HEK293 (cell line): ENCODE measurements at regions not wholly inside any gene's neighbourhood (a gene's known extent, or its start where the extent isn't known, plus 50 kb on each side); places are given as distances from the start of the nearest gene placed in this dataset.

Experiments used
- CTCF ChIA-PET: fragments of 350-600 bp; formaldehyde crosslinking; extraction: SDS; loops from one replicate; lab custom pipeline; 2021; ENCODE audit warnings: antibody characterized with exemption; lab: Yijun Ruan, JAX
- POLR2A ChIA-PET: fragments of 300-600 bp; formaldehyde crosslinking; extraction: SDS; loops from one replicate; lab custom pipeline; 2020; ENCODE audit warnings: antibody characterized with exemption, inconsistent platforms; lab: Yijun Ruan, JAX
- H3K27ac ChIP-seq: fragments of 200-500 bp; sonication (Bioruptor generic); 2 replicates; pipeline ENCODE4 v1.5.1; 2014; ENCODE audit warnings: low read depth, low read length, control low read depth, inconsistent platforms; ENCODE audit errors: extremely low read depth
- H3K36me3 ChIP-seq, 2 experiments: fragments of 200-500 bp in 1 of 2; sonication (Bioruptor generic) in 1 of 2; 1 replicate in 1 of 2; 2 replicates in 1 of 2; pipeline ENCODE4 v1.5.1; 2014 to 2017; ENCODE audit warnings: inconsistent platforms in 2 of 2, low read length in 2 of 2; ENCODE audit not compliant: control insufficient read depth in 2 of 2, insufficient read depth in 1 of 2
- H3K4me1 ChIP-seq: fragments of 200-500 bp; sonication (Bioruptor generic); 2 replicates; pipeline ENCODE4 v1.5.1; 2014; ENCODE audit warnings: mild to moderate bottlenecking, low read length, inconsistent platforms; ENCODE audit not compliant: control insufficient read depth, insufficient read depth
- H3K4me3 ChIP-seq: 2 replicates; pipeline ENCODE4 v1.5.1; 2011; ENCODE audit warnings: low read depth, mild to moderate bottlenecking, control low read depth, low read length, moderate library complexity
- H3K9me3 ChIP-seq: fragments of 200-500 bp; sonication (Bioruptor generic); 2 replicates; pipeline ENCODE4 v1.5.1; 2014; ENCODE audit warnings: low read depth, low read length, inconsistent platforms; ENCODE audit not compliant: control insufficient read depth, insufficient read depth
- CTCF ChIP-seq: fragments of 450-650 bp; formaldehyde crosslinking; IDR thresholded peaks from 2 replicates; pipeline ENCODE4 v1.5.1; 2016; ENCODE audit warnings: missing biosample characterization, missing genetic modification characterization
- GLIS1 ChIP-seq: fragments of 450-650 bp; formaldehyde crosslinking; IDR thresholded peaks from 2 replicates; pipeline ENCODE4 v1.5.1; 2016; ENCODE audit warnings: missing biosample characterization, missing genetic modification characterization
- GLIS2 ChIP-seq: fragments of 450-650 bp; formaldehyde crosslinking; IDR thresholded peaks from 2 replicates; pipeline ENCODE4 v1.5.1; 2016; ENCODE audit warnings: missing biosample characterization, missing genetic modification characterization
- KLF9 ChIP-seq: fragments of 450-650 bp; formaldehyde crosslinking; IDR thresholded peaks from 2 replicates; pipeline ENCODE4 v1.5.1; 2016; ENCODE audit warnings: missing biosample characterization, missing genetic modification characterization, low read depth
- PATZ1 ChIP-seq: fragments of 450-650 bp; formaldehyde crosslinking; IDR thresholded peaks from 2 replicates; pipeline ENCODE4 v1.5.1; 2016; ENCODE audit warnings: missing biosample characterization, missing genetic modification characterization
- PRDM1 ChIP-seq: fragments of 450-650 bp; formaldehyde crosslinking; IDR thresholded peaks from 2 replicates; pipeline ENCODE4; 2016; ENCODE audit warnings: missing biosample characterization, missing genetic modification characterization
- RBAK ChIP-seq: fragments of 450-650 bp; formaldehyde crosslinking; IDR thresholded peaks from 2 replicates; pipeline ENCODE4 v1.5.1; 2016; ENCODE audit warnings: missing biosample characterization, missing genetic modification characterization
- SP3 ChIP-seq: fragments of 450-650 bp; formaldehyde crosslinking; IDR thresholded peaks from 2 replicates; pipeline ENCODE4 v1.5.1; 2016; ENCODE audit warnings: missing biosample characterization, missing genetic modification characterization
- ZBTB20 ChIP-seq: fragments of 450-650 bp; formaldehyde crosslinking; IDR thresholded peaks from 2 replicates; pipeline ENCODE4 v1.5.1; 2016; ENCODE audit warnings: missing biosample characterization, missing genetic modification characterization
- ZBTB21 ChIP-seq: fragments of 450-650 bp; formaldehyde crosslinking; IDR thresholded peaks from 2 replicates; pipeline ENCODE4 v1.5.1; 2017; ENCODE audit warnings: missing biosample characterization, missing genetic modification characterization
- ZEB2 ChIP-seq: fragments of 450-650 bp; formaldehyde crosslinking; IDR thresholded peaks from 2 replicates; pipeline ENCODE4 v1.5.1; 2016; ENCODE audit warnings: missing biosample characterization, missing genetic modification characterization
- ZFP3 ChIP-seq: fragments of 450-650 bp; formaldehyde crosslinking; IDR thresholded peaks from 2 replicates; pipeline ENCODE4 v1.5.1; 2016; ENCODE audit warnings: low read depth, missing biosample characterization, missing genetic modification characterization
- ZNF140 ChIP-seq: fragments of 450-650 bp; formaldehyde crosslinking; IDR thresholded peaks from 2 replicates; pipeline ENCODE4 v1.5.1; 2016; ENCODE audit warnings: missing biosample characterization, missing genetic modification characterization
- ZNF174 ChIP-seq: fragments of 450-650 bp; formaldehyde crosslinking; IDR thresholded peaks from 2 replicates; pipeline ENCODE4 v1.5.0; 2017; ENCODE audit warnings: missing biosample characterization, mild to moderate bottlenecking, missing genetic modification characterization
- ZNF221 ChIP-seq: fragments of 450-650 bp; formaldehyde crosslinking; IDR thresholded peaks from 2 replicates; pipeline ENCODE4 v1.5.1; 2017; ENCODE audit warnings: missing biosample characterization, missing genetic modification characterization, borderline replicate concordance
- ZNF354C ChIP-seq: fragments of 450-650 bp; formaldehyde crosslinking; IDR thresholded peaks from 2 replicates; pipeline ENCODE4 v1.5.1; 2016; ENCODE audit warnings: missing biosample characterization, missing genetic modification characterization, low read depth, borderline replicate concordance
- ZNF404 ChIP-seq: fragments of 450-650 bp; formaldehyde crosslinking; IDR thresholded peaks from 2 replicates; pipeline ENCODE4 v1.5.1; 2017; ENCODE audit warnings: missing biosample characterization, missing genetic modification characterization
- ZNF426 ChIP-seq: fragments of 450-650 bp; formaldehyde crosslinking; IDR thresholded peaks from 2 replicates; pipeline ENCODE4 v1.5.1; 2017; ENCODE audit warnings: missing biosample characterization, missing genetic modification characterization, mild to moderate bottlenecking, inconsistent platforms, moderate library complexity
- ZNF621 ChIP-seq: fragments of 450-650 bp; formaldehyde crosslinking; IDR thresholded peaks from 2 replicates; pipeline ENCODE4 v1.5.1; 2017; ENCODE audit warnings: missing biosample characterization, missing genetic modification characterization
- ZNF707 ChIP-seq: fragments of 450-650 bp; formaldehyde crosslinking; IDR thresholded peaks from 2 replicates; pipeline ENCODE4 v1.5.1; 2016; ENCODE audit warnings: missing biosample characterization, missing genetic modification characterization
- ZNF830 ChIP-seq: fragments of 450-650 bp; IDR thresholded peaks from 2 replicates; pipeline ENCODE4 v1.5.0; 2018; ENCODE audit warnings: missing biosample characterization, missing genetic modification characterization, low read depth, mild to moderate bottlenecking, moderate library complexity
- ZSCAN23 ChIP-seq: fragments of 450-650 bp; formaldehyde crosslinking; IDR thresholded peaks from 2 replicates; pipeline ENCODE4 v1.5.1; 2016; ENCODE audit warnings: missing biosample characterization, missing genetic modification characterization
- TF ChIP-seq, protein P1 (sequence below): IDR thresholded peaks from 2 replicates; pipeline ENCODE4 v1.6.1; 2011; ENCODE audit warnings: mild to moderate bottlenecking, low read depth, low read length, borderline replicate concordance
- TF ChIP-seq, protein P2 (sequence below): fragments of 450-650 bp; formaldehyde crosslinking; IDR thresholded peaks from 2 replicates; pipeline ENCODE4 v1.5.1; 2017; ENCODE audit warnings: missing biosample characterization, missing genetic modification characterization
- TF ChIP-seq, protein P3 (sequence below): fragments of 450-650 bp; formaldehyde crosslinking; IDR thresholded peaks from 2 replicates; pipeline ENCODE4 v1.5.1; 2016; ENCODE audit warnings: missing biosample characterization, missing genetic modification characterization

DNA sequence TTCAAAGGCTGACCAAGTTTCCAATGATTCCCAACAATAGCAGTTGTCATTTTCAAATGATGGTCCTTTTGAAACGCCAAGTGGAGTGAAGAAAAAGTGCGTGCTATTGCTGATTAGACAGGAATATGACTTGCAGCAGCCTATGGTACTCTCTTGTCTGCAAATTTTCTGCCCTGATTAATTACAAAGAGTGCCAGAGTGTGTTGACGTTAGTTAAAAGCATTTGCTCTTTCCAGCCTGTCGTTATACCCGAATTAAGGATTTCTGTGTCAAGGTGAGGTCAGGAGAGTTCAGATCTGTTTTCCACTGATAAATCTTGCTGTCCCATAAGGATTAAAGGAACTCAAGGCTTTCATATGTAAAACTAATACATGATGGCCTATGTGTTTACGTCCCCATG lies 75.0 kb upstream of the ADAMTS18 start:
- CTCF ChIA-PET = interaction anchor here (0.5 kb wide), 1 partner anchor 56 kb away, joined by 3 read pairs; no protein-coding TSS in a partner anchor

GRCh38 chr16:77511053-77511452 lies 76.2 kb upstream of the ADAMTS18 start:
- Histone ChIP-seq H3K9me3 (no peaks in the 10 kb centered on the region), H3K4me3 (no peak overlapping the region), H3K36me3 (no peaks in the 10 kb centered on the region), H3K27ac (no peak overlapping the region), H3K4me1 (no peaks in the 10 kb centered on the region)
- ChIA-PET POLR2A (no interaction called here), CTCF (interaction anchor here (0.7 kb wide), 1 partner anchor 149 kb away, joined by 3 read pairs; no protein-coding TSS in a partner anchor)
- TF ChIP-seq KLF9 (tag by site-specific recombination) (no peak), SP3 (tag by site-specific recombination) (no peak), ZEB2 (no peak), ZSCAN23 (tag by site-specific recombination) (no peak), ZNF830 (no peak), GLIS1 (tag by site-specific recombination) (no peak), ZBTB20 (tag by site-specific recombination) (no peak), ZBTB21 (tag by site-specific recombination) (no peak), PRDM1 (tag by site-specific recombination) (no peak), ZNF174 (tag by site-specific recombination) (no peak), CTCF (no peak), ZNF426 (tag by site-specific recombination) (no peak), ZNF140 (no peak), GLIS2 (tag by site-specific recombination) (no peak), ZFP3 (tag by site-specific recombination) (no peak)
- TF ChIP-seq, protein P1, sequence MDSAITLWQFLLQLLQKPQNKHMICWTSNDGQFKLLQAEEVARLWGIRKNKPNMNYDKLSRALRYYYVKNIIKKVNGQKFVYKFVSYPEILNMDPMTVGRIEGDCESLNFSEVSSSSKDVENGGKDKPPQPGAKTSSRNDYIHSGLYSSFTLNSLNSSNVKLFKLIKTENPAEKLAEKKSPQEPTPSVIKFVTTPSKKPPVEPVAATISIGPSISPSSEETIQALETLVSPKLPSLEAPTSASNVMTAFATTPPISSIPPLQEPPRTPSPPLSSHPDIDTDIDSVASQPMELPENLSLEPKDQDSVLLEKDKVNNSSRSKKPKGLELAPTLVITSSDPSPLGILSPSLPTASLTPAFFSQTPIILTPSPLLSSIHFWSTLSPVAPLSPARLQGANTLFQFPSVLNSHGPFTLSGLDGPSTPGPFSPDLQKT = no peak
- TF ChIP-seq, protein P2, sequence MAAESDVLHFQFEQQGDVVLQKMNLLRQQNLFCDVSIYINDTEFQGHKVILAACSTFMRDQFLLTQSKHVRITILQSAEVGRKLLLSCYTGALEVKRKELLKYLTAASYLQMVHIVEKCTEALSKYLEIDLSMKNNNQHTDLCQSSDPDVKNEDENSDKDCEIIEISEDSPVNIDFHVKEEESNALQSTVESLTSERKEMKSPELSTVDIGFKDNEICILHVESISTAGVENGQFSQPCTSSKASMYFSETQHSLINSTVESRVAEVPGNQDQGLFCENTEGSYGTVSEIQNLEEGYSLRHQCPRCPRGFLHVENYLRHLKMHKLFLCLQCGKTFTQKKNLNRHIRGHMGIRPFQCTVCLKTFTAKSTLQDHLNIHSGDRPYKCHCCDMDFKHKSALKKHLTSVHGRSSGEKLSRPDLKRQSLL (tag by site-specific recombination) = no peak
- TF ChIP-seq, protein P3, sequence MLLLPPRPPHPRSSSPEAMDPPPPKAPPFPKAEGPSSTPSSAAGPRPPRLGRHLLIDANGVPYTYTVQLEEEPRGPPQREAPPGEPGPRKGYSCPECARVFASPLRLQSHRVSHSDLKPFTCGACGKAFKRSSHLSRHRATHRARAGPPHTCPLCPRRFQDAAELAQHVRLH (tag by site-specific recombination) = no peak

More for the DNA sequence above, 75.0 kb upstream of the ADAMTS18 start:
- Histone ChIP-seq H3K4me1 (no peaks in the 10 kb centered on the region), H3K9me3 (no peaks in the 10 kb centered on the region), H3K4me3 (no peak overlapping the region), H3K36me3 (no peaks in the 10 kb centered on the region), H3K27ac (no peak overlapping the region)
- POLR2A ChIA-PET = no interaction called here
- no peak for TF ChIP-seq KLF9 (tag by site-specific recombination)
- no peak for TF ChIP-seq ZNF621 (tag by site-specific recombination)
- no peak for TF ChIP-seq ZNF354C (tag by site-specific recombination)
- TF ChIP-seq ZNF404 (tag by site-specific recombination) = no peak
- no peak for TF ChIP-seq PATZ1 (tag by site-specific recombination)
- TF ChIP-seq ZNF221 = no peak
- TF ChIP-seq RBAK (tag by site-specific recombination) = no peak
- TF ChIP-seq ZNF707 (tag by site-specific recombination) = no peak
